Testis (tissue), 2 donors: ENCODE measurements at regions not wholly inside any gene's neighbourhood (a gene's known extent, or its start where the extent isn't known, plus 50 kb on each side); places are given as distances from the start of the nearest gene placed in this dataset.

Experiments
- POLR2A ChIP-seq: fragments of 450-650 bp; IDR thresholded peaks from one replicate; pipeline ENCODE4 v1.6.1; 2017; ENCODE audit warnings: antibody characterized with exemption, mild to moderate bottlenecking, moderate library complexity
- TF ChIP-seq, protein P1 (sequence below), 3 experiments: fragments of 450-650 bp in 2 of 3; fragments of 200-600 bp in 1 of 3; sonication (generic) in 1 of 3; IDR thresholded peaks; one replicate each; pipeline ENCODE4 v1.5.1; 2016 to 2019; ENCODE audit warnings: antibody characterized with exemption in 3 of 3, mild to moderate bottlenecking in 2 of 3, moderate library complexity in 1 of 3

- no peak for TF ChIP-seq POLR2A
- TF ChIP-seq, protein P1, sequence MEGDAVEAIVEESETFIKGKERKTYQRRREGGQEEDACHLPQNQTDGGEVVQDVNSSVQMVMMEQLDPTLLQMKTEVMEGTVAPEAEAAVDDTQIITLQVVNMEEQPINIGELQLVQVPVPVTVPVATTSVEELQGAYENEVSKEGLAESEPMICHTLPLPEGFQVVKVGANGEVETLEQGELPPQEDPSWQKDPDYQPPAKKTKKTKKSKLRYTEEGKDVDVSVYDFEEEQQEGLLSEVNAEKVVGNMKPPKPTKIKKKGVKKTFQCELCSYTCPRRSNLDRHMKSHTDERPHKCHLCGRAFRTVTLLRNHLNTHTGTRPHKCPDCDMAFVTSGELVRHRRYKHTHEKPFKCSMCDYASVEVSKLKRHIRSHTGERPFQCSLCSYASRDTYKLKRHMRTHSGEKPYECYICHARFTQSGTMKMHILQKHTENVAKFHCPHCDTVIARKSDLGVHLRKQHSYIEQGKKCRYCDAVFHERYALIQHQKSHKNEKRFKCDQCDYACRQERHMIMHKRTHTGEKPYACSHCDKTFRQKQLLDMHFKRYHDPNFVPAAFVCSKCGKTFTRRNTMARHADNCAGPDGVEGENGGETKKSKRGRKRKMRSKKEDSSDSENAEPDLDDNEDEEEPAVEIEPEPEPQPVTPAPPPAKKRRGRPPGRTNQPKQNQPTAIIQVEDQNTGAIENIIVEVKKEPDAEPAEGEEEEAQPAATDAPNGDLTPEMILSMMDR (IDR thresholded peaks at IDR 0.05): no peak
Measured at GRCh38 chr18:34956663-34957062, 84.5 kb upstream of the MAPRE2 start.
